ENCODE measurements at regions not wholly inside any gene's neighbourhood (a gene's known extent, or its start where the extent isn't known, plus 50 kb on each side); places are given as distances from the start of the nearest gene placed in this dataset.

- CTCF ChIA-PET, result no interaction called here
- H3K27ac ChIP-seq (ENCODE audit: low read depth in 2 of 2, low read length in 1 of 2), result no peak overlapping the region
- no peaks in the 10 kb centered on the region for H3K79me2 ChIP-seq (ENCODE audit: insufficient read depth)
- H3K9me2 ChIP-seq, result no peaks in the 10 kb centered on the region
- no peaks in the 10 kb centered on the region for H3K4me1 ChIP-seq (ENCODE audit: control insufficient read depth in 1 of 2, insufficient read depth in 2 of 2, low read depth in 1 of 2, low read length in 1 of 2)
- H2AFZ ChIP-seq (ENCODE audit: low read depth), result no peak overlapping the region
- H3K27me3 ChIP-seq (ENCODE audit: insufficient read depth), result no peaks in the 10 kb centered on the region
- no peak overlapping the region for H3K9ac ChIP-seq
- H3K4me2 ChIP-seq, result no peak overlapping the region
- no peak overlapping the region for H3K4me3 ChIP-seq (ENCODE audit: low read depth in 2 of 2, low read length in 1 of 2)
- POLR2A ChIA-PET, result no interaction called here
- H4K20me1 ChIP-seq (ENCODE audit: insufficient read depth), result no peaks in the 10 kb centered on the region
- H3K9me3 ChIP-seq, result no peaks in the 10 kb centered on the region
- DNase-seq, result no peak
- H3K36me3 ChIP-seq (replicated peaks in 1 of 2; ENCODE audit: control insufficient read depth in 1 of 2, insufficient read depth in 2 of 2, low read length in 1 of 2), result no peaks in the 10 kb centered on the region
- H3F3A ChIP-seq (replicated peaks; ENCODE audit: insufficient read depth), result no peaks in the 10 kb centered on the region
- TF ChIP-seq, protein P1, sequence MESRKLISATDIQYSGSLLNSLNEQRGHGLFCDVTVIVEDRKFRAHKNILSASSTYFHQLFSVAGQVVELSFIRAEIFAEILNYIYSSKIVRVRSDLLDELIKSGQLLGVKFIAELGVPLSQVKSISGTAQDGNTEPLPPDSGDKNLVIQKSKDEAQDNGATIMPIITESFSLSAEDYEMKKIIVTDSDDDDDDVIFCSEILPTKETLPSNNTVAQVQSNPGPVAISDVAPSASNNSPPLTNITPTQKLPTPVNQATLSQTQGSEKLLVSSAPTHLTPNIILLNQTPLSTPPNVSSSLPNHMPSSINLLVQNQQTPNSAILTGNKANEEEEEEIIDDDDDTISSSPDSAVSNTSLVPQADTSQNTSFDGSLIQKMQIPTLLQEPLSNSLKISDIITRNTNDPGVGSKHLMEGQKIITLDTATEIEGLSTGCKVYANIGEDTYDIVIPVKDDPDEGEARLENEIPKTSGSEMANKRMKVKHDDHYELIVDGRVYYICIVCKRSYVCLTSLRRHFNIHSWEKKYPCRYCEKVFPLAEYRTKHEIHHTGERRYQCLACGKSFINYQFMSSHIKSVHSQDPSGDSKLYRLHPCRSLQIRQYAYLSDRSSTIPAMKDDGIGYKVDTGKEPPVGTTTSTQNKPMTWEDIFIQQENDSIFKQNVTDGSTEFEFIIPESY (IDR thresholded peaks at IDR 0.05; ENCODE audit: borderline replicate concordance, low read depth), result no peak
- no peak for TF ChIP-seq RFX5 (IDR thresholded peaks at IDR 0.05; ENCODE audit: low read length)
- no peak for TF ChIP-seq SMC3 (IDR thresholded peaks at IDR 0.05; ENCODE audit: low read depth, low read length)
- no peak for TF ChIP-seq MEF2A (IDR thresholded peaks at IDR 0.05; ENCODE audit: borderline replicate concordance, low read depth)
- no peak for TF ChIP-seq USF1 (IDR thresholded peaks at IDR 0.05; ENCODE audit: borderline replicate concordance, low read depth)
- no peak for TF ChIP-seq TCF12 (IDR thresholded peaks at IDR 0.05)
- TF ChIP-seq, protein P2, sequence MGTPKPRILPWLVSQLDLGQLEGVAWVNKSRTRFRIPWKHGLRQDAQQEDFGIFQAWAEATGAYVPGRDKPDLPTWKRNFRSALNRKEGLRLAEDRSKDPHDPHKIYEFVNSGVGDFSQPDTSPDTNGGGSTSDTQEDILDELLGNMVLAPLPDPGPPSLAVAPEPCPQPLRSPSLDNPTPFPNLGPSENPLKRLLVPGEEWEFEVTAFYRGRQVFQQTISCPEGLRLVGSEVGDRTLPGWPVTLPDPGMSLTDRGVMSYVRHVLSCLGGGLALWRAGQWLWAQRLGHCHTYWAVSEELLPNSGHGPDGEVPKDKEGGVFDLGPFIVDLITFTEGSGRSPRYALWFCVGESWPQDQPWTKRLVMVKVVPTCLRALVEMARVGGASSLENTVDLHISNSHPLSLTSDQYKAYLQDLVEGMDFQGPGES (IDR thresholded peaks at IDR 0.05; ENCODE audit: low read depth, low read length), result no peak
- no peak for TF ChIP-seq TEAD4 (IDR thresholded peaks at IDR 0.05; ENCODE audit: borderline replicate concordance, insufficient read depth)
- TF ChIP-seq POLR2AphosphoS5 (IDR thresholded peaks at IDR 0.05; ENCODE audit: low read depth, low read length), result no peak
- no peak for TF ChIP-seq RAD21 (IDR thresholded peaks at IDR 0.05; ENCODE audit: low read length)
- TF ChIP-seq EP300 (IDR thresholded peaks at IDR 0.05; ENCODE audit: borderline replicate concordance in 1 of 2, low read depth in 1 of 2, low read length in 1 of 2), result no peak
- no peak for TF ChIP-seq YY1 (IDR thresholded peaks at IDR 0.05; ENCODE audit: low read depth)
- TF ChIP-seq CTCF (IDR thresholded peaks at IDR 0.05), result no peak
- TF ChIP-seq FOXJ3 (CRISPR knock-in tag; IDR thresholded peaks at IDR 0.05), result no peak
- no peak for TF ChIP-seq SIN3A (IDR thresholded peaks at IDR 0.05; ENCODE audit: borderline replicate concordance, low read depth, low read length)
- TF ChIP-seq NFIC (IDR thresholded peaks at IDR 0.05; ENCODE audit: borderline replicate concordance), result no peak
- no peak for TF ChIP-seq FOXM1 (IDR thresholded peaks at IDR 0.05; ENCODE audit: low read depth)
- no peak for TF ChIP-seq MXI1 (IDR thresholded peaks at IDR 0.05; ENCODE audit: low read depth, low read length)
- no peak for TF ChIP-seq ELF1 (IDR thresholded peaks at IDR 0.05)
Measured at GRCh38 chr1:192958350-192958749, 100.8 kb downstream of the UCHL5 start.
